GM12892 (cell line): ENCODE measurements at regions not wholly inside any gene's neighbourhood (a gene's known extent, or its start where the extent isn't known, plus 50 kb on each side); places are given as distances from the start of the nearest gene placed in this dataset.

ENCODE experiments used
- DNase-seq: peaks from one replicate; pipeline ENCODE4 v3.0.0; 2011; ENCODE audit not compliant: insufficient read length
- FAIRE-seq: peaks from 2 replicates; lab custom pipeline; 2011; peaks lifted over from hg19 to GRCh38; lab: Jason Lieb, UNC
- POLR2A ChIP-seq: IDR thresholded peaks from 2 replicates; pipeline ENCODE4 v1.6.1; 2011; ENCODE audit warnings: low read depth, low read length, control low read depth
- POLR2AphosphoS5 ChIP-seq: IDR thresholded peaks from 2 replicates; pipeline ENCODE4 v1.6.1; 2011; ENCODE audit warnings: low read depth, low read length, control low read depth
- TAF1 ChIP-seq: IDR thresholded peaks from 2 replicates; pipeline ENCODE4 v1.6.1; 2011; ENCODE audit warnings: low read depth, mild to moderate bottlenecking, control low read depth, low read length, borderline replicate concordance

DNA sequence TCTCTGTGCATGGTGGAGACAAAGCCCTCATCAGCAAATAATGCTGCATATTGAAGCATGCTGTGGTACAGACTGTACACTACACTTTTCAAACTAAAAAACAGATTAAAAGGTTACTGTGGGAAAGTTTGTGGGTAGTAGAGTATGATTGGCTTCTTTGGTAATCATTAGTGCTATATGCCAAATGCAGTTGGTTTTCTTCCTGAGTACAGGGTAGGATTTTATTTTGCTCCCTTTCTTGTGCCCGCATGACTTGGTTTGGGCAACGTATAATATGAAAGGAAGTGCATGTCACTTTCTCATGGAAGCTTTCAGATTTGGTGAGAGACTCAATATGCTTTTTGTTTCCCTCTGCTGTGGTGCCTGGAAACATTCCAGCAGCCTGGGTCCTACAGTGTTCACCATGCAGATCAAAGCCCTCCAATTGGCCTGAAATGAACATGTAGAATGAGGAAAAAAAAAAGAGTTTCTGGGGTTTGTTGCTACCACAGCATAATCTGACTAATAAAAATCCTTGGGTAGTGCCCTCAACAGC is 270.7 kb upstream of the ADGRB3 start:
- TF ChIP-seq POLR2AphosphoS5 (no peak), POLR2A (no peak), TAF1 (no peak)
- DNase-seq, result no peak
- no peak for FAIRE-seq

DNA sequence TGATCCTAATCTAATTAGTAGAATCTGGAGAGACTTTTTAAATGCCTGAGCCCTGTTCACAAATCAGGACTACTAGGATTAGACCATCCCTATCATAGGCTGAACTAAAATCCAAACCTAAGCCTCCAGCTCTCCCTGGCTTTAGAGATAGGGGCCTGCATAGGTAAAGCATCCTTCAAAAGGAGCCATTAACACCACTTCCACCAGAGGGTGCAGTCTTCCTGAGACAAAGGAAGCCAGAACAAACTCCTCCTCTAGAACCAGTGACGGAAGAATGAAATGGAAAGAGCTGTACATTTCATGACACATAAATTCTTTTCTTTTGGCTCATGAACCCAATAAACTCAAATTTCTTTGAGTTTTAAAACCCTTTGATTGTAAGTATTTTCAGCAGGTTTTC is 291.2 kb upstream of the ADGRB3 start:
- no peak for DNase-seq
- no peak for FAIRE-seq
- no peak for TF ChIP-seq TAF1
- no peak for TF ChIP-seq POLR2A
- no peak for TF ChIP-seq POLR2AphosphoS5

DNA sequence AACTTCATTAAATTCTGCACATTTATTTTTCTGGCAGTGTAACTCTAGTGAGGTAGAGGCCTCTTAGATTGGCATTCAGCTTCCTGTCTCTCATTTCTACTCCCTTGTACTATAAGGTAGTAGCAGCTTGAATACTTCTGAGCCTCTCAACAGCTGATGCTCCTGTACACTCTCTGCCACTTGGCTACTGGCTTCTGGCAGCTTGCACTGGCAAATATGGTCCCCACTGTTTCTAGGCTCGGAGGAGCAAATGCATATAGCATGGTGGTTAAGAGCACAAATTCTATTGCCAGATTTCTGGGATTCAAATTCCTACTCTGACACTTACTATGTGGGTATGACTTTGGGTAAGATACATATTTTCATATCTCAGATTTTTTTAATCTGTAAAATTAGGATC is 292.8 kb upstream of the ADGRB3 start:
- no peak for TF ChIP-seq POLR2A
- no peak for TF ChIP-seq POLR2AphosphoS5
- no peak for TF ChIP-seq TAF1
- FAIRE-seq (no peak), DNase-seq (no peak)

GRCh38 chr6:68339488-68340131 is 295.5 kb upstream of the ADGRB3 start:
- FAIRE-seq (no peak), DNase-seq (no peak)
- TF ChIP-seq TAF1 (no peak), POLR2A (no peak), POLR2AphosphoS5 (no peak)

DNA sequence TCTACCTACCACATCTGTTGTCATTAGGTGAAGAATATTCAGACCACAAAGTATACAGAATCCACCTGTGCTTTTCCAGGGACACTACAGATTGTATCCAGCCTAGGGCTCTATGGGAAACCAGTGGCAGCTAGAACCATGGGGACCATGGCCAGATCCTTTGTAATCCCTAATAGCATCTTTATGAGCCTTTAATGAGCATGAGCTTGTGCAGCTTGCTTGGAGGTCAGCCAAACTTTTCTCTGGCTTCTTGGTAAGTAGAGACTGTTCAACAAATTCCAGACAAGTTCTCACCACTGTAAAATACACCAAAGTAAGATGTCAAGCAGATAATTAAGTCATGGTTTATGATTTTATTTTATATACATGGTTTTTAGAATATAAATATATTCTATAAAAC is 301.6 kb upstream of the ADGRB3 start:
- TF ChIP-seq POLR2AphosphoS5, result no peak
- TF ChIP-seq POLR2A, result no peak
- TF ChIP-seq TAF1, result no peak

DNA sequence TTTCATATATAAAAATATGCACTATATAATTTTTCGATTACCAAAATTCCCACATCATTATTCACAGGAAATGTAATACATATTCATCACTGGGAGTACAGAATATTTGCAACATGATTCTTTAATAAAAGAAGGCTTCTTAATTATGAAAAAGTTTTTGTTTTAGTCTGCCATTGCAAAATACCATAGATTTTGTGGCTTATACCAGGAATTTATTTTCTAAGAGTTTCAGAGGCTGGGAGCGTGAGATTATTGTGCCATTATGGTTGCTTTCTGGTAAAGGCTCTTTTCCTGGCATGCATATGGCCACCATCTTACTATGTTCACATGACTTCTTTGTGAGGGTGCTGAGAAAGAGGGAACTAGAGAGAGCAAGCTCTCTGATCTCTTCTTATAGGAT is 306.9 kb upstream of the ADGRB3 start:
- FAIRE-seq, result no peak

More for the DNA sequence above, 301.6 kb upstream of the ADGRB3 start:
- FAIRE-seq (no peak), DNase-seq (no peak)

GRCh38 chr6:68326762-68327161 is 308.3 kb upstream of the ADGRB3 start:
- TF ChIP-seq TAF1, result no peak
- no peak for TF ChIP-seq POLR2A
- no peak for TF ChIP-seq POLR2AphosphoS5
- no peak for FAIRE-seq
- no peak for DNase-seq

More for the DNA sequence above, 306.9 kb upstream of the ADGRB3 start:
- TF ChIP-seq POLR2A (no peak), TAF1 (no peak), POLR2AphosphoS5 (no peak)
- DNase-seq, result no peak

- TF ChIP-seq POLR2AphosphoS5, result no peak
- TF ChIP-seq POLR2A, result no peak
- TF ChIP-seq TAF1, result no peak
- FAIRE-seq (no peak), DNase-seq (no peak)
These were observed 317.7 kb upstream of the ADGRB3 start for GRCh38 chr6:68317366-68317765.

DNA sequence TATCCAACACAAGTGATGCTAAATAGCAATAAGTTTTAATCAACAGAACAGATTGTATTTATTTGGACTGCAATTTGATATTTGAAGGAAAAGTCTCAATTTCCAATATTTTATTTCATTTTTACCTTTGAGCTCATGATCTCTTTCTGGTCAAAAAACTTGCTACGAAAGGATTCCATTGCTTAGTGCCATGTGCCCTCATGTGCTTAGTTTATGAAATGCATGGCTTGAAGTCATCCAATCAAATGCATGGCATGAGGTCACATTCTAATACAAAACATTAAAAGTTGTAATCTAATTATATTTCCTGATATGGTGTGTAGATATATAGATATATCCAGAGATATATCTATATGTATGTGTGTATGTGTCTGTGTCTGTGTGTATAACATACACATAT is 321.2 kb upstream of the ADGRB3 start:
- no peak for DNase-seq
- FAIRE-seq, result no peak
- TF ChIP-seq TAF1 (no peak), POLR2AphosphoS5 (no peak), POLR2A (no peak)

DNA sequence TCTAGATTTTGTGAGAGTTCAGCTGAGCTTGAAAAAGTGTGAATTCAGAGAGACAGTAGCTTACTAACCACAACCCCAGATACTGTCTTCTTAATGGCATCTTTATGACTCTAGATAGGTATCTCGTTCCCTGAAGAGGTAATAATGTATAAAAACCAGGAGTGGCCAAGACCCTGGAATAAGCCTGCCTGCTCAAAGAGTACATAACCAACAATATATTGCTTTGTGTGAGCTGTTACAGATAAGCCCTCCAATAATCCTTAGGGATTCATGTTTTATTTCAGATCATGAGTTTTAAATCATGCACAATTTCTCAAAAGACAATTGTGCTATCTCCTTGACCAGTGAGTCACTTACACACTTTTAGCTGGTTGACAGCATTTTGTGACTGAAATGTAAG is 327.8 kb upstream of the ADGRB3 start:
- DNase-seq (no peak), FAIRE-seq (no peak)
- TF ChIP-seq TAF1 (no peak), POLR2A (no peak), POLR2AphosphoS5 (no peak)

DNA sequence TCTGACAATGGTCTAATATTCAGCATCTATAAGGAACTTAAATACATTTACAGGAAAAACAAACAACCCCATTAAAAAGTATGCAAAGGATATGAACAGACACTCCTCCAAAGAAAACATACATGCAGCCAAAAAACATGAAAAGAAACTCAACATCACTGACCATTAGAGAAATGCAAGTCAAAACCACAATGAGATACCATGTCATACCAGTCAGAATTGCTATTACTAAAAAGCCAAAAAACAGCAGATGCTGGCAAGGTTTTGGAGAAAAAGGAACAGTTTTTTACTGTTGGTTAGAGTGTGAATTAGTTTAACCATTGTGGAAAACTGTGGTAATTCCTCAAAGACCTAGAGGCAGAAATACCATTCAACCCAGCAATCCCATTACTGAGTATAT is 339.0 kb upstream of the ADGRB3 start:
- DNase-seq (no peak), FAIRE-seq (no peak)
- no peak for TF ChIP-seq POLR2A

GRCh38 chr6:68282646-68283045 is 352.4 kb upstream of the ADGRB3 start:
- FAIRE-seq (no peak), DNase-seq (no peak)
- TF ChIP-seq POLR2AphosphoS5 (no peak), POLR2A (no peak)
